SK-N-SH treated with all-trans-retinoic acid at 6 μM for 48 hours (cell line): ENCODE measurements at regions not wholly inside any gene's neighbourhood (a gene's known extent, or its start where the extent isn't known, plus 50 kb on each side); places are given as distances from the start of the nearest gene placed in this dataset.

Experiments
- ATAC-seq: fragments of 200-7000 bp; cut with Tn5 transposase; 3 replicates; pipeline ENCODE4 v1.9.1; 2020; ENCODE audit warnings: mild to moderate bottlenecking, moderate library complexity
- BACH2 ChIP-seq: fragments of 250-450 bp; sonication (Bioruptor Pico); IDR thresholded peaks from 2 replicates; pipeline ENCODE4 v1.9.0; 2021; ENCODE audit warnings: mild to moderate bottlenecking, borderline replicate concordance
- CSDC2 ChIP-seq: fragments of 250-450 bp; sonication (Bioruptor Pico); IDR thresholded peaks from 2 replicates; pipeline ENCODE4 v1.5.0; 2020; ENCODE audit warnings: mild to moderate bottlenecking, moderate library complexity
- ESRRG ChIP-seq: fragments of 250-450 bp; sonication (Bioruptor Pico); IDR thresholded peaks from 2 replicates; pipeline ENCODE4 v1.6.1; 2021; ENCODE audit warnings: mild to moderate bottlenecking
- GLIS3 ChIP-seq: fragments of 250-450 bp; sonication (Bioruptor Pico); IDR thresholded peaks from 2 replicates; pipeline ENCODE4 v1.5.0; 2020; ENCODE audit warnings: mild to moderate bottlenecking, moderate library complexity
- ISL1 ChIP-seq: fragments of 250-450 bp; sonication (Bioruptor Pico); IDR thresholded peaks from 2 replicates; pipeline ENCODE4 v2.1.2; 2022; ENCODE audit warnings: mild to moderate bottlenecking, moderate library complexity
- OSR1 ChIP-seq: fragments of 250-450 bp; sonication (Bioruptor Pico); IDR thresholded peaks from 2 replicates; pipeline ENCODE4 v1.8.0; 2022; ENCODE audit warnings: moderate library complexity, mild to moderate bottlenecking, inconsistent platforms
- POU6F1 ChIP-seq: fragments of 250-450 bp; sonication (Bioruptor Pico); IDR thresholded peaks from 2 replicates; pipeline ENCODE4 v1.8.0; 2021; ENCODE audit warnings: low read depth, mild to moderate bottlenecking, moderate library complexity, borderline replicate concordance
- PPARA ChIP-seq: fragments of 250-450 bp; sonication (Bioruptor Pico); IDR thresholded peaks from 2 replicates; pipeline ENCODE4 v1.5.0; 2020; ENCODE audit warnings: mild to moderate bottlenecking, borderline replicate concordance
- RARB ChIP-seq: fragments of 250-450 bp; sonication (Bioruptor Pico); IDR thresholded peaks from 2 replicates; pipeline ENCODE4 v1.8.0; 2021; ENCODE audit warnings: mild to moderate bottlenecking, moderate library complexity
- SNAI2 ChIP-seq: fragments of 250-450 bp; sonication (Bioruptor Pico); IDR thresholded peaks from 2 replicates; pipeline ENCODE4 v1.5.0; 2020; ENCODE audit warnings: mild to moderate bottlenecking, moderate library complexity
- TOX ChIP-seq: fragments of 250-450 bp; sonication (Bioruptor Pico); IDR thresholded peaks from 2 replicates; pipeline ENCODE4 v1.8.0; 2021; ENCODE audit warnings: mild to moderate bottlenecking, moderate library complexity, borderline replicate concordance
- ZC3H10 ChIP-seq: fragments of 250-450 bp; sonication (Bioruptor Pico); IDR thresholded peaks from 2 replicates; pipeline ENCODE4 v1.5.1; 2021; ENCODE audit warnings: mild to moderate bottlenecking, moderate library complexity
- ZFP3 ChIP-seq: fragments of 250-450 bp; sonication (Bioruptor Pico); IDR thresholded peaks from 2 replicates; pipeline ENCODE4 v1.5.0; 2020; ENCODE audit warnings: mild to moderate bottlenecking, moderate library complexity
- ZFP30 ChIP-seq: fragments of 450-650 bp; formaldehyde crosslinking; IDR thresholded peaks from 2 replicates; pipeline ENCODE4 v1.5.0; 2022; ENCODE audit warnings: mild to moderate bottlenecking, moderate library complexity
- ZNF70 ChIP-seq: fragments of 450-650 bp; formaldehyde crosslinking; IDR thresholded peaks from 2 replicates; pipeline ENCODE4 v1.5.0; 2020; ENCODE audit warnings: mild to moderate bottlenecking, moderate library complexity
- ZNF8 ChIP-seq: fragments of 450-650 bp; formaldehyde crosslinking; IDR thresholded peaks from 2 replicates; pipeline ENCODE4 v1.5.0; 2020; ENCODE audit warnings: mild to moderate bottlenecking, moderate library complexity
- TF ChIP-seq, protein P1 (sequence below): fragments of 250-450 bp; sonication (Bioruptor Pico); IDR thresholded peaks from 2 replicates; pipeline ENCODE4 v1.5.1; 2021; ENCODE audit warnings: mild to moderate bottlenecking, moderate library complexity
- TF ChIP-seq, protein P2 (sequence below): fragments of 250-450 bp; sonication (Bioruptor Pico); IDR thresholded peaks from 2 replicates; pipeline ENCODE4 v1.8.0; 2020; ENCODE audit warnings: mild to moderate bottlenecking, moderate library complexity, borderline replicate concordance
- TF ChIP-seq, protein P3 (sequence below): fragments of 250-450 bp; sonication (Bioruptor Pico); IDR thresholded peaks from 2 replicates; pipeline ENCODE4 v1.5.0; 2020; ENCODE audit warnings: mild to moderate bottlenecking, moderate library complexity

GRCh38 chr10:108095932-108096925 is 931.7 kb upstream of the SORCS1 start:
- no peak for ATAC-seq
- TF ChIP-seq ZFP3 (CRISPR knock-in tag) (no peak), ZNF70 (no peak), OSR1 (no peak), SNAI2 (CRISPR knock-in tag) (no peak), PPARA (CRISPR knock-in tag) (no peak), GLIS3 (CRISPR knock-in tag) (no peak), CSDC2 (CRISPR knock-in tag) (no peak), TOX (CRISPR knock-in tag) (no peak), RARB (no peak), ESRRG (no peak), ZNF8 (CRISPR knock-in tag) (no peak)
- TF ChIP-seq, protein P1, sequence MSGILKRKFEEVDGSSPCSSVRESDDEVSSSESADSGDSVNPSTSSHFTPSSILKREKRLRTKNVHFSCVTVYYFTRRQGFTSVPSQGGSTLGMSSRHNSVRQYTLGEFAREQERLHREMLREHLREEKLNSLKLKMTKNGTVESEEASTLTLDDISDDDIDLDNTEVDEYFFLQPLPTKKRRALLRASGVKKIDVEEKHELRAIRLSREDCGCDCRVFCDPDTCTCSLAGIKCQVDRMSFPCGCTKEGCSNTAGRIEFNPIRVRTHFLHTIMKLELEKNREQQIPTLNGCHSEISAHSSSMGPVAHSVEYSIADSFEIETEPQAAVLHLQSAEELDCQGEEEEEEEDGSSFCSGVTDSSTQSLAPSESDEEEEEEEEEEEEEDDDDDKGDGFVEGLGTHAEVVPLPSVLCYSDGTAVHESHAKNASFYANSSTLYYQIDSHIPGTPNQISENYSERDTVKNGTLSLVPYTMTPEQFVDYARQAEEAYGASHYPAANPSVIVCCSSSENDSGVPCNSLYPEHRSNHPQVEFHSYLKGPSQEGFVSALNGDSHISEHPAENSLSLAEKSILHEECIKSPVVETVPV (CRISPR knock-in tag): no peak

DNA sequence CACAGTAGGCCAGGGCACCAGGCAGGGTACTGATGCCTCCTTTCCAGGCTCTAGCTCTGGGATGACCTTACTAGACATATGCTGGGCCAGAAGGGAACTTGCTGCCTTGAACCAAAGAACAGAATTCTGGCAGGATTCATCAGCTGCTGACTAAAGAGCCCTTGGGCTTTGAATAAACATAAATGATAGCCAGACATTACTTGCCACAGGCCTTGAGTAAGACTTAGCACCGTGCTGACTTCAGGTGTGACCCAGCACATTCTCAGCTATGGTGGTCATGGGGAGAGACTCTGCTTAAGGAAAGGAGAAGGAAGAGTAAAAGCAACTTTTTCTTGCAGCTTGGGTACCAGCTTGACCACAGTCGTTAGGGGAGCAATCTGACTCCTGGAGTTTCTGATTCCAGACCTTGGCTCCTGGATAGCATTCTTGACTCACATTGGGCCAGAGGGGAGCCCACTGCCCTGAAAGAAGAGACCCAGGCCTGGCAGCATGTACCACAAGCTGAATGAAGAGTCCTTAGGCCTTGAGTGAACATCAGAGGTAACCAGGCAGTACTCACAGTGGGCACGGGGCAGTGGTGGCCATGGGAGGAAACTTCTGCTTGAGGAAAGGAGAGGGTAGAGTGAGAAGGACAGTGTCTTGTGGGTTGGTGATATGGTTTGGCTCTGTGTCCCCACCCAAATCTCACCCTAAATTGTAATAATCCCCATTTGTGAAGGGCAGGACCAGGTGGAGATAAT is 926.1 kb upstream of the SORCS1 start:
- TF ChIP-seq ISL1 (CRISPR knock-in tag) (no peak), ZC3H10 (CRISPR knock-in tag) (no peak), PPARA (CRISPR knock-in tag) (no peak), OSR1 (no peak), POU6F1 (CRISPR knock-in tag) (no peak), ZNF8 (CRISPR knock-in tag) (no peak), SNAI2 (CRISPR knock-in tag) (no peak), BACH2 (CRISPR knock-in tag) (no peak), ZFP3 (CRISPR knock-in tag) (no peak), ZNF70 (no peak), ZFP30 (CRISPR knock-in tag) (no peak), GLIS3 (CRISPR knock-in tag) (no peak)
- TF ChIP-seq, protein P2, sequence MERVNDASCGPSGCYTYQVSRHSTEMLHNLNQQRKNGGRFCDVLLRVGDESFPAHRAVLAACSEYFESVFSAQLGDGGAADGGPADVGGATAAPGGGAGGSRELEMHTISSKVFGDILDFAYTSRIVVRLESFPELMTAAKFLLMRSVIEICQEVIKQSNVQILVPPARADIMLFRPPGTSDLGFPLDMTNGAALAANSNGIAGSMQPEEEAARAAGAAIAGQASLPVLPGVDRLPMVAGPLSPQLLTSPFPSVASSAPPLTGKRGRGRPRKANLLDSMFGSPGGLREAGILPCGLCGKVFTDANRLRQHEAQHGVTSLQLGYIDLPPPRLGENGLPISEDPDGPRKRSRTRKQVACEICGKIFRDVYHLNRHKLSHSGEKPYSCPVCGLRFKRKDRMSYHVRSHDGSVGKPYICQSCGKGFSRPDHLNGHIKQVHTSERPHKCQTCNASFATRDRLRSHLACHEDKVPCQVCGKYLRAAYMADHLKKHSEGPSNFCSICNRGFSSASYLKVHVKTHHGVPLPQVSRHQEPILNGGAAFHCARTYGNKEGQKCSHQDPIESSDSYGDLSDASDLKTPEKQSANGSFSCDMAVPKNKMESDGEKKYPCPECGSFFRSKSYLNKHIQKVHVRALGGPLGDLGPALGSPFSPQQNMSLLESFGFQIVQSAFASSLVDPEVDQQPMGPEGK (CRISPR knock-in tag): no peak
- TF ChIP-seq, protein P1 (CRISPR knock-in tag): no peak
- TF ChIP-seq, protein P3, sequence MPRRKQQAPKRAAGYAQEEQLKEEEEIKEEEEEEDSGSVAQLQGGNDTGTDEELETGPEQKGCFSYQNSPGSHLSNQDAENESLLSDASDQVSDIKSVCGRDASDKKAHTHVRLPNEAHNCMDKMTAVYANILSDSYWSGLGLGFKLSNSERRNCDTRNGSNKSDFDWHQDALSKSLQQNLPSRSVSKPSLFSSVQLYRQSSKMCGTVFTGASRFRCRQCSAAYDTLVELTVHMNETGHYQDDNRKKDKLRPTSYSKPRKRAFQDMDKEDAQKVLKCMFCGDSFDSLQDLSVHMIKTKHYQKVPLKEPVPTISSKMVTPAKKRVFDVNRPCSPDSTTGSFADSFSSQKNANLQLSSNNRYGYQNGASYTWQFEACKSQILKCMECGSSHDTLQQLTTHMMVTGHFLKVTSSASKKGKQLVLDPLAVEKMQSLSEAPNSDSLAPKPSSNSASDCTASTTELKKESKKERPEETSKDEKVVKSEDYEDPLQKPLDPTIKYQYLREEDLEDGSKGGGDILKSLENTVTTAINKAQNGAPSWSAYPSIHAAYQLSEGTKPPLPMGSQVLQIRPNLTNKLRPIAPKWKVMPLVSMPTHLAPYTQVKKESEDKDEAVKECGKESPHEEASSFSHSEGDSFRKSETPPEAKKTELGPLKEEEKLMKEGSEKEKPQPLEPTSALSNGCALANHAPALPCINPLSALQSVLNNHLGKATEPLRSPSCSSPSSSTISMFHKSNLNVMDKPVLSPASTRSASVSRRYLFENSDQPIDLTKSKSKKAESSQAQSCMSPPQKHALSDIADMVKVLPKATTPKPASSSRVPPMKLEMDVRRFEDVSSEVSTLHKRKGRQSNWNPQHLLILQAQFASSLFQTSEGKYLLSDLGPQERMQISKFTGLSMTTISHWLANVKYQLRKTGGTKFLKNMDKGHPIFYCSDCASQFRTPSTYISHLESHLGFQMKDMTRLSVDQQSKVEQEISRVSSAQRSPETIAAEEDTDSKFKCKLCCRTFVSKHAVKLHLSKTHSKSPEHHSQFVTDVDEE: no peak
- ATAC-seq: no peak
